H1 (cell line): ENCODE measurements at regions not wholly inside any gene's neighbourhood (a gene's known extent, or its start where the extent isn't known, plus 50 kb on each side); places are given as distances from the start of the nearest gene placed in this dataset.

Experiments
- CTCF ChIA-PET: fragments of 300-600 bp; sonication (Branson Sonifier 250); formaldehyde crosslinking; loops from one replicate; lab custom pipeline; 2021; ENCODE audit not compliant: partially characterized antibody; lab: Charles Lee
- POLR2A ChIA-PET: fragments of 300-600 bp; sonication (Branson Sonifier 250); formaldehyde crosslinking; loops from one replicate; lab custom pipeline; 2021; ENCODE audit warnings: inconsistent platforms; ENCODE audit not compliant: partially characterized antibody; lab: Charles Lee
- DNase-seq, 2 experiments: peaks; one replicate each; pipeline versions ENCODE4 v3.0.0 to v3.0.0-alpha.2; 2010 to 2022; ENCODE audit warnings: low spot score in 2 of 2, low read depth in 1 of 2, mixed read lengths in 1 of 2
- FAIRE-seq: peaks from 2 replicates; lab custom pipeline; 2011; peaks lifted over from hg19 to GRCh38; lab: Jason Lieb, UNC
- H2AFZ ChIP-seq: 2 replicates; pipeline ENCODE4 v1.8.1; 2012; ENCODE audit warnings: low read length, inconsistent platforms
- H2AK5ac ChIP-seq: 2 replicates; pipeline ENCODE4 v1.6.1; 2013; ENCODE audit warnings: low read depth, low read length
- H2BK120ac ChIP-seq: replicated peaks from 2 replicates; pipeline ENCODE3; 2013; ENCODE audit warnings: low read depth, low read length, inconsistent platforms
- H2BK12ac ChIP-seq: 2 replicates; pipeline ENCODE4 v1.6.1; 2013; ENCODE audit warnings: low read depth, low read length
- H2BK15ac ChIP-seq: 2 replicates; pipeline ENCODE4 v1.6.1; 2013; ENCODE audit warnings: low read length
- H2BK20ac ChIP-seq: 2 replicates; pipeline ENCODE4 v1.6.1; 2013; ENCODE audit warnings: low read length
- H2BK5ac ChIP-seq: 2 replicates; pipeline ENCODE4 v1.6.1; 2013; ENCODE audit warnings: low read depth, low read length
- H3K14ac ChIP-seq: 2 replicates; pipeline ENCODE4 v1.6.1; 2013; ENCODE audit warnings: inconsistent platforms; ENCODE audit not compliant: insufficient read length
- H3K18ac ChIP-seq: 2 replicates; pipeline ENCODE4 v1.6.1; 2013; ENCODE audit warnings: low read length; ENCODE audit errors: extremely low read depth
- H3K23ac ChIP-seq: 2 replicates; pipeline ENCODE4 v1.6.1; 2013; ENCODE audit warnings: inconsistent platforms; ENCODE audit not compliant: insufficient read length
- H3K23me2 ChIP-seq: 2 replicates; pipeline ENCODE4 v1.6.1; 2013; ENCODE audit warnings: low read depth, low read length
- H3K27ac ChIP-seq: 2 replicates; pipeline ENCODE4 v1.6.1; 2011; ENCODE audit warnings: low read depth, low read length, inconsistent platforms
- H3K27me3 ChIP-seq, 4 experiments: replicated peaks in 1 of 4; 1 replicate in 1 of 4; 2 replicates in 3 of 4; pipeline versions ENCODE4 v1.6.1 to v1.8.1; 2011 to 2013; ENCODE audit warnings: low read length in 3 of 4, mild to moderate bottlenecking in 3 of 4, inconsistent platforms in 2 of 4, mixed read lengths in 2 of 4, moderate library complexity in 1 of 4; ENCODE audit not compliant: control insufficient read depth in 3 of 4, insufficient read depth in 3 of 4; ENCODE audit errors: extremely low read depth in 1 of 4
- H3K36me3 ChIP-seq, 4 experiments: 2 replicates each; pipeline versions ENCODE4 v1.6.1 to v1.8.1; 2011 to 2013; ENCODE audit warnings: mild to moderate bottlenecking in 4 of 4, low read length in 3 of 4, moderate library complexity in 2 of 4, control low read depth in 1 of 4, inconsistent platforms in 1 of 4; ENCODE audit not compliant: insufficient read depth in 4 of 4, control insufficient read depth in 2 of 4
- H3K4ac ChIP-seq: replicated peaks from 2 replicates; pipeline ENCODE3; 2013; ENCODE audit warnings: low read length, low read depth, mixed read lengths, inconsistent platforms; ENCODE audit not compliant: insufficient read length
- H3K4me1 ChIP-seq, 4 experiments: replicated peaks in 1 of 4; 1 replicate in 1 of 4; 2 replicates in 3 of 4; pipeline versions ENCODE4 v1.6.1 to v1.8.1; 2011 to 2013; ENCODE audit warnings: low read length in 3 of 4, inconsistent platforms in 2 of 4, mixed read lengths in 1 of 4; ENCODE audit not compliant: insufficient read depth in 4 of 4, control insufficient read depth in 3 of 4
- H3K4me2 ChIP-seq, 2 experiments: 2 replicates each; pipeline versions ENCODE4 v1.6.1 to v1.8.1; 2011 to 2013; ENCODE audit warnings: low read depth in 2 of 2, low read length in 2 of 2, control low read depth in 1 of 2, inconsistent platforms in 1 of 2, mild to moderate bottlenecking in 1 of 2; ENCODE audit not compliant: insufficient read depth in 1 of 2
- H3K4me3 ChIP-seq, 4 experiments: fragments of 200-600, 300-600 bp in 1 of 4; sonication (generic), shearing (Covaris generic), sonication (Bioruptor Twin) in 1 of 4; 2 replicates each; pipeline versions ENCODE4 v1.5.1 to v1.8.1; 2011 to 2016; ENCODE audit warnings: low read length in 4 of 4, low read depth in 3 of 4, control low read depth in 2 of 4, inconsistent platforms in 2 of 4, mild to moderate bottlenecking in 2 of 4, mixed read lengths in 1 of 4, moderate library complexity in 1 of 4; ENCODE audit not compliant: insufficient read depth in 2 of 4; ENCODE audit errors: extremely low read depth in 1 of 4
- H3K56ac ChIP-seq: replicated peaks from 2 replicates; pipeline ENCODE3; 2013; ENCODE audit warnings: low read depth, mild to moderate bottlenecking, mixed read lengths, low read length, inconsistent platforms; ENCODE audit not compliant: insufficient read length
- H3K79me1 ChIP-seq: 2 replicates; pipeline ENCODE4 v1.6.1; 2013; ENCODE audit warnings: low read depth, low read length, control low read depth
- H3K79me2 ChIP-seq, 2 experiments: 2 replicates each; pipeline versions ENCODE4 v1.6.1 to v1.8.1; 2012 to 2013; ENCODE audit warnings: low read length in 2 of 2, mild to moderate bottlenecking in 2 of 2, inconsistent platforms in 1 of 2; ENCODE audit not compliant: insufficient read depth in 2 of 2, control insufficient read depth in 1 of 2
- H3K9ac ChIP-seq, 4 experiments: replicated peaks in 1 of 4; 1 replicate in 1 of 4; 2 replicates in 3 of 4; pipeline versions ENCODE4 v1.6.1 to v1.8.1; 2011 to 2013; ENCODE audit warnings: low read depth in 3 of 4, low read length in 3 of 4, control low read depth in 2 of 4, mild to moderate bottlenecking in 2 of 4, moderate library complexity in 2 of 4, inconsistent platforms in 1 of 4; ENCODE audit errors: extremely low read depth in 1 of 4
- H3K9me3 ChIP-seq, 2 experiments: 2 replicates each; pipeline versions ENCODE4 v1.6.1 to v1.8.1; 2012 to 2013; ENCODE audit warnings: mild to moderate bottlenecking in 2 of 2, moderate library complexity in 2 of 2, control low read depth in 1 of 2, inconsistent platforms in 1 of 2, low read depth in 1 of 2, low read length in 1 of 2, mixed read lengths in 1 of 2; ENCODE audit not compliant: insufficient read depth in 2 of 2
- H4K20me1 ChIP-seq, 2 experiments: replicated peaks in 1 of 2; 2 replicates each; pipeline versions ENCODE3 to v1.8.1; 2011 to 2013; ENCODE audit warnings: inconsistent platforms in 2 of 2, low read length in 2 of 2, mild to moderate bottlenecking in 1 of 2; ENCODE audit not compliant: insufficient read depth in 2 of 2, control insufficient read depth in 1 of 2
- H4K5ac ChIP-seq: 2 replicates; pipeline ENCODE4 v1.6.1; 2013; ENCODE audit warnings: low read length, low read depth, mixed read lengths, inconsistent platforms; ENCODE audit not compliant: insufficient read length
- H4K8ac ChIP-seq: 2 replicates; pipeline ENCODE4 v1.8.0; 2013; ENCODE audit warnings: mild to moderate bottlenecking, moderate library complexity, low read length, inconsistent platforms; ENCODE audit not compliant: insufficient read depth; ENCODE audit errors: extremely low read depth
- H4K91ac ChIP-seq: replicated peaks from 2 replicates; pipeline ENCODE3; 2013; ENCODE audit warnings: low read length, mixed read lengths, inconsistent platforms; ENCODE audit not compliant: insufficient read length
- ASH2L ChIP-seq: fragments of 200-600, 300-600 bp; sonication (generic); IDR thresholded peaks from one replicate; pipeline ENCODE4 v1.7.1; 2017; ENCODE audit warnings: low read length
- BCL11A ChIP-seq, 2 experiments: IDR thresholded peaks; one replicate each; pipeline ENCODE4 v1.6.1; 2011; ENCODE audit warnings: low read depth in 2 of 2, low read length in 2 of 2, mild to moderate bottlenecking in 2 of 2
- CBX8 ChIP-seq: fragments of 300-800, 300-1000 bp; sonication (generic); IDR thresholded peaks from 2 replicates; pipeline ENCODE4 v1.7.1; 2016; ENCODE audit warnings: low read depth, low read length, borderline replicate concordance
- CHD1 ChIP-seq: IDR thresholded peaks from 2 replicates; pipeline ENCODE4 v1.6.1; 2012; ENCODE audit warnings: low read depth, low read length, improper control_type of control experiment
- CTBP2 ChIP-seq: IDR thresholded peaks from 2 replicates; pipeline ENCODE4 v1.7.0; 2011; ENCODE audit warnings: borderline replicate concordance, mild to moderate bottlenecking, moderate library complexity, mixed read lengths, low read length; ENCODE audit not compliant: insufficient read depth, insufficient read length
- GABPA ChIP-seq: IDR thresholded peaks from 2 replicates; pipeline ENCODE4 v1.6.1; 2011; ENCODE audit warnings: mild to moderate bottlenecking, low read length, moderate library complexity, borderline replicate concordance; ENCODE audit not compliant: insufficient read depth
- GTF2F1 ChIP-seq: IDR thresholded peaks from 2 replicates; pipeline ENCODE4 v1.6.1; 2012; ENCODE audit warnings: low read depth, low read length, improper control_type of control experiment, borderline replicate concordance
- HDAC6 ChIP-seq: IDR thresholded peaks from one replicate; pipeline ENCODE4 v1.7.1; 2012; ENCODE audit warnings: low read depth, mild to moderate bottlenecking, inconsistent platforms, low read length, moderate library complexity
- JUN ChIP-seq: IDR thresholded peaks from 2 replicates; pipeline ENCODE4 v1.6.1; 2011; ENCODE audit warnings: low read depth, mild to moderate bottlenecking, improper control_type of control experiment, low read length
- KDM4A ChIP-seq: IDR thresholded peaks from one replicate; pipeline ENCODE4 v1.7.1; 2012; ENCODE audit warnings: low read depth, mild to moderate bottlenecking, moderate library complexity, low read length, inconsistent platforms; ENCODE audit not compliant: severe bottlenecking
- POLR2A ChIP-seq, 2 experiments: IDR thresholded peaks; 1 replicate in 1 of 2; 2 replicates in 1 of 2; pipeline ENCODE4 v1.6.1; 2011; ENCODE audit warnings: low read depth in 2 of 2, low read length in 2 of 2, mild to moderate bottlenecking in 2 of 2; ENCODE audit errors: control extremely low read depth in 1 of 2
- POLR2AphosphoS5 ChIP-seq: IDR thresholded peaks from 2 replicates; pipeline ENCODE4 v1.6.1; 2011; ENCODE audit warnings: low read depth, low read length
- RFX5 ChIP-seq: IDR thresholded peaks from 2 replicates; pipeline ENCODE4 v1.6.1; 2011; ENCODE audit warnings: low read depth, low read length, improper control_type of control experiment, borderline replicate concordance
- SIX5 ChIP-seq: IDR thresholded peaks from 2 replicates; pipeline ENCODE4 v1.6.1; 2011; ENCODE audit warnings: mild to moderate bottlenecking, low read depth, low read length
- SUZ12 ChIP-seq: fragments of 200-600 bp; sonication (generic); IDR thresholded peaks from 2 replicates; pipeline ENCODE4 v1.6.1; 2012; ENCODE audit warnings: mild to moderate bottlenecking, inconsistent platforms, low read length, moderate library complexity, mixed read lengths
- ZNF274 ChIP-seq: IDR thresholded peaks from 2 replicates; pipeline ENCODE4 v1.7.0; 2012; ENCODE audit warnings: low read length, borderline replicate concordance; ENCODE audit errors: extremely low read depth
- WGBS, 2 experiments: shearing (Covaris generic) in 1 of 2; methylation state at CpG; one replicate each; pipeline versions ENCODE4 v1.1.6 to v1.1.7; 2013 to 2015; ENCODE audit warnings: low lambda C conversion rate in 2 of 2, mixed read lengths in 2 of 2, inconsistent platforms in 1 of 2, low coverage in 1 of 2, missing lambda C conversion rate in 1 of 2; ENCODE audit not compliant: insufficient replicate concordance in 2 of 2, insufficient coverage in 1 of 2, insufficient read length in 1 of 2; ENCODE audit errors: extremely low coverage in 1 of 2, missing lambda C conversion rate in 1 of 2; 5-methylcytosine and 5-hydroxymethylcytosine counted together

DNA sequence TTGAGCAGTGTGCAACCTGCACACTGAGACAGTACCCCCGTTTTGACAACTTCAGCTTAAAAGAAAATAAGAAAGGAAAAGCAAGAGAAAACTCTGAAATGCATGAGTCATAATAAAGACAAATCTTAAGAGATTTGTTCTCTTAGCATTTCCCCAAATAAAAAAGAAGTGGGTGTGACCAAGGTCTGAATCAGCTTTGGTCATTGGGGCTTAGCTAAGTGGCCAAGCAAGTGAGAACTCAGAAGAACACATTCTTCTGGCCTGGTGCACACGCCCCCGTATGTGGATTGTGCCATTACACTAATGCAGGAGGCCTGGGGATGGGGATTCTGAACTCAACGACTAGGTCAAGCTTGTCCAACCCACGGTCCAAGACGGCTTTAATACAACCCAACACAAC, 56.9 kb upstream of the PDZRN3 start:
- Histone ChIP-seq H3K36me3 (no peaks in the 10 kb centered on the region), H3K27me3 (no peaks in the 10 kb centered on the region; a peak in 1 of 7 replicates), H2BK12ac (no peak overlapping the region), H3K9me3 (no peaks in the 10 kb centered on the region), H4K8ac (no peak overlapping the region), H3K4me1 (peaks cover 3 to 5% (median 4%) of the 10 kb centered on the region in 4 experiments; a peak in 6 of 7 replicates), H2BK5ac (no peak overlapping the region), H3K56ac (no peak overlapping the region), H3K79me2 (no peaks in the 10 kb centered on the region), H3K14ac (no peak overlapping the region), H2AK5ac (no peak overlapping the region), H4K5ac (no peak overlapping the region), H3K79me1 (no peaks in the 10 kb centered on the region), H3K23me2 (no peaks in the 10 kb centered on the region; the same call in 1 of the 2 replicates), H4K20me1 (no peaks in the 10 kb centered on the region), H3K4me2 (no peak overlapping the region), H2BK20ac (no peak overlapping the region), H2AFZ (no peak overlapping the region), H2BK120ac (no peak overlapping the region), H3K27ac (no peak overlapping the region), H3K4me3 (no peak overlapping the region), H2BK15ac (no peak overlapping the region), H3K9ac (no peak overlapping the region), H4K91ac (no peak overlapping the region), H3K18ac (no peak overlapping the region), H3K23ac (no peak overlapping the region), H3K4ac (no peak overlapping the region)
- no peak for FAIRE-seq
- no peak for DNase-seq
- CTCF ChIA-PET = interaction anchor here (1.5 to 1.7 kb wide), 2 partner anchors 56 to 173 kb away, joined by 3 read pairs; no protein-coding TSS in a partner anchor
- 84% methylated on average over 6 of the region's 6 CpGs; no CpG with 5 or more reads in 1 of the 2 experiments for WGBS, 2 experiments
- POLR2A ChIA-PET = interaction anchor here (1.5 kb wide), 1 partner anchor 56 kb away, joined by 3 read pairs; no protein-coding TSS in a partner anchor
- TF ChIP-seq KDM4A (no peak), JUN (no peak), CTBP2 (no peak), GTF2F1 (no peak), GABPA (no peak), POLR2AphosphoS5 (no peak), SUZ12 (no peak), CBX8 (no peak), CHD1 (no peak), POLR2A (IDR thresholded peaks at IDR 0.05; ENCODE audit: control extremely low read depth in 1 of 2, low read depth in 2 of 2, low read length in 2 of 2) (no peak), HDAC6 (no peak), RFX5 (no peak), SIX5 (no peak), BCL11A (IDR thresholded peaks at IDR 0.05; ENCODE audit: low read depth in 2 of 2, low read length in 2 of 2) (no peak), ASH2L (no peak), ZNF274 (no peak)
